ENCODE measurements at regions not wholly inside any gene's neighbourhood (a gene's known extent, or its start where the extent isn't known, plus 50 kb on each side); places are given as distances from the start of the nearest gene placed in this dataset.

DNA sequence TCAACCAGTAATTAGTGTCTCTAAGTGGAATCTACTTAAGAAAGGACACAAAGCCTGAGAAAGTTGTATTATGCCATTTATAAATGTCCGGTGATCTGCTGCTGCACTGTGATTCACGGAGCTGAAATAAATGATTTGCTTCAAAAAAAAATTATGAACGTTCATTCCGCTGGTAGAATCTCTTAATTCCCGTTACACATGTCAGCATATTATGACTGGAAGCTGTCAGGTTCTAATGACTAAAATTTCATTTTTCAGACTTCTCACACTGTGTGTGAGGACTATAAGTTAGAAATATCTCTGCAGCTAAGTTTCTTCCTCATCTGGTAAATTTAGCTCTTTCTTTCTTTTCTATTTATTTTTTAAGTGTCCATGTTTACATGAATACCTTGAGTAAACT lies 647.1 kb downstream of the VRK1 start:
- TF ChIP-seq, protein P1, sequence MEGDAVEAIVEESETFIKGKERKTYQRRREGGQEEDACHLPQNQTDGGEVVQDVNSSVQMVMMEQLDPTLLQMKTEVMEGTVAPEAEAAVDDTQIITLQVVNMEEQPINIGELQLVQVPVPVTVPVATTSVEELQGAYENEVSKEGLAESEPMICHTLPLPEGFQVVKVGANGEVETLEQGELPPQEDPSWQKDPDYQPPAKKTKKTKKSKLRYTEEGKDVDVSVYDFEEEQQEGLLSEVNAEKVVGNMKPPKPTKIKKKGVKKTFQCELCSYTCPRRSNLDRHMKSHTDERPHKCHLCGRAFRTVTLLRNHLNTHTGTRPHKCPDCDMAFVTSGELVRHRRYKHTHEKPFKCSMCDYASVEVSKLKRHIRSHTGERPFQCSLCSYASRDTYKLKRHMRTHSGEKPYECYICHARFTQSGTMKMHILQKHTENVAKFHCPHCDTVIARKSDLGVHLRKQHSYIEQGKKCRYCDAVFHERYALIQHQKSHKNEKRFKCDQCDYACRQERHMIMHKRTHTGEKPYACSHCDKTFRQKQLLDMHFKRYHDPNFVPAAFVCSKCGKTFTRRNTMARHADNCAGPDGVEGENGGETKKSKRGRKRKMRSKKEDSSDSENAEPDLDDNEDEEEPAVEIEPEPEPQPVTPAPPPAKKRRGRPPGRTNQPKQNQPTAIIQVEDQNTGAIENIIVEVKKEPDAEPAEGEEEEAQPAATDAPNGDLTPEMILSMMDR (IDR thresholded peaks at IDR 0.05; ENCODE audit: poor library complexity, severe bottlenecking) = no peak
- no peak for TF ChIP-seq MXI1 (conservative IDR thresholded peaks at IDR 0.05; ENCODE audit: poor library complexity, severe bottlenecking)
- peak; percentile 55 for TF ChIP-seq POLR2AphosphoS5 (IDR thresholded peaks at IDR 0.05)
- TF ChIP-seq EP300 (conservative IDR thresholded peaks at IDR 0.05; ENCODE audit: poor library complexity, severe bottlenecking) = peak; percentile 76
- TF ChIP-seq TAF1 (IDR thresholded peaks at IDR 0.05; ENCODE audit: low read depth) = no peak
- TF ChIP-seq, protein P2, sequence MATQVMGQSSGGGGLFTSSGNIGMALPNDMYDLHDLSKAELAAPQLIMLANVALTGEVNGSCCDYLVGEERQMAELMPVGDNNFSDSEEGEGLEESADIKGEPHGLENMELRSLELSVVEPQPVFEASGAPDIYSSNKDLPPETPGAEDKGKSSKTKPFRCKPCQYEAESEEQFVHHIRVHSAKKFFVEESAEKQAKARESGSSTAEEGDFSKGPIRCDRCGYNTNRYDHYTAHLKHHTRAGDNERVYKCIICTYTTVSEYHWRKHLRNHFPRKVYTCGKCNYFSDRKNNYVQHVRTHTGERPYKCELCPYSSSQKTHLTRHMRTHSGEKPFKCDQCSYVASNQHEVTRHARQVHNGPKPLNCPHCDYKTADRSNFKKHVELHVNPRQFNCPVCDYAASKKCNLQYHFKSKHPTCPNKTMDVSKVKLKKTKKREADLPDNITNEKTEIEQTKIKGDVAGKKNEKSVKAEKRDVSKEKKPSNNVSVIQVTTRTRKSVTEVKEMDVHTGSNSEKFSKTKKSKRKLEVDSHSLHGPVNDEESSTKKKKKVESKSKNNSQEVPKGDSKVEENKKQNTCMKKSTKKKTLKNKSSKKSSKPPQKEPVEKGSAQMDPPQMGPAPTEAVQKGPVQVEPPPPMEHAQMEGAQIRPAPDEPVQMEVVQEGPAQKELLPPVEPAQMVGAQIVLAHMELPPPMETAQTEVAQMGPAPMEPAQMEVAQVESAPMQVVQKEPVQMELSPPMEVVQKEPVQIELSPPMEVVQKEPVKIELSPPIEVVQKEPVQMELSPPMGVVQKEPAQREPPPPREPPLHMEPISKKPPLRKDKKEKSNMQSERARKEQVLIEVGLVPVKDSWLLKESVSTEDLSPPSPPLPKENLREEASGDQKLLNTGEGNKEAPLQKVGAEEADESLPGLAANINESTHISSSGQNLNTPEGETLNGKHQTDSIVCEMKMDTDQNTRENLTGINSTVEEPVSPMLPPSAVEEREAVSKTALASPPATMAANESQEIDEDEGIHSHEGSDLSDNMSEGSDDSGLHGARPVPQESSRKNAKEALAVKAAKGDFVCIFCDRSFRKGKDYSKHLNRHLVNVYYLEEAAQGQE (IDR thresholded peaks at IDR 0.05; ENCODE audit: borderline replicate concordance) = no peak
- TF ChIP-seq RAD21 (conservative IDR thresholded peaks at IDR 0.05) = no peak
- TF ChIP-seq EZH2 (IDR thresholded peaks at IDR 0.05; ENCODE audit: borderline replicate concordance, insufficient read depth, low read length, poor library complexity, severe bottlenecking) = no peak
- no peak for TF ChIP-seq SMC3 (conservative IDR thresholded peaks at IDR 0.05; ENCODE audit: poor library complexity)

Data from neural cell (in vitro differentiated cells).